H9 (cell line): ENCODE measurements at regions not wholly inside any gene's neighbourhood (a gene's known extent, or its start where the extent isn't known, plus 50 kb on each side); places are given as distances from the start of the nearest gene placed in this dataset.

Experiments
- DNase-seq: peaks from one replicate; pipeline ENCODE4 v3.0.0-alpha.2; 2017
- H2AFZ ChIP-seq: one replicate; pipeline ENCODE4 v1.6.1; 2013; ENCODE audit warnings: mild to moderate bottlenecking, low read length, control low read depth, moderate library complexity
- H2AK5ac ChIP-seq: 2 replicates; pipeline ENCODE4 v1.6.1; 2013; ENCODE audit warnings: low read length, control low read depth, mixed read lengths; ENCODE audit not compliant: insufficient read length
- H2BK120ac ChIP-seq: one replicate; pipeline ENCODE4 v1.6.1; 2013; ENCODE audit warnings: low read depth, mild to moderate bottlenecking, low read length, control low read depth, inconsistent platforms; ENCODE audit not compliant: poor library complexity, severe bottlenecking
- H2BK12ac ChIP-seq: 2 replicates; pipeline ENCODE4 v1.6.1; 2013; ENCODE audit warnings: low read length, control low read depth, mixed read lengths, low read depth; ENCODE audit not compliant: insufficient read length
- H2BK15ac ChIP-seq: 2 replicates; pipeline ENCODE4 v1.6.1; 2013; ENCODE audit warnings: low read depth, low read length, control low read depth
- H2BK20ac ChIP-seq: one replicate; pipeline ENCODE4 v1.6.1; 2013; ENCODE audit warnings: low read depth, mild to moderate bottlenecking, low read length, control low read depth, inconsistent platforms; ENCODE audit not compliant: poor library complexity, severe bottlenecking
- H2BK5ac ChIP-seq: 2 replicates; pipeline ENCODE4 v1.6.1; 2013; ENCODE audit warnings: low read length, control low read depth, mixed read lengths; ENCODE audit not compliant: insufficient read length
- H3K14ac ChIP-seq: 2 replicates; pipeline ENCODE4 v1.6.1; 2013; ENCODE audit warnings: low read length, control low read depth; ENCODE audit not compliant: insufficient read depth
- H3K18ac ChIP-seq: 2 replicates; pipeline ENCODE4 v1.6.1; 2013; ENCODE audit warnings: low read depth, mild to moderate bottlenecking, mixed read lengths, low read length, control low read depth; ENCODE audit not compliant: insufficient read length
- H3K23ac ChIP-seq: 2 replicates; pipeline ENCODE4 v1.6.1; 2013; ENCODE audit warnings: low read length, control low read depth, mixed read lengths, low read depth; ENCODE audit not compliant: insufficient read length
- H3K23me2 ChIP-seq: 2 replicates; pipeline ENCODE4 v1.6.1; 2013; ENCODE audit warnings: low read depth, mild to moderate bottlenecking, mixed read lengths, low read length, control low read depth; ENCODE audit not compliant: insufficient read length, poor library complexity, severe bottlenecking
- H3K27ac ChIP-seq: 2 replicates; pipeline ENCODE4 v1.5.1; 2013; ENCODE audit warnings: low read length, control low read depth, mixed read lengths, low read depth; ENCODE audit not compliant: insufficient read length
- H3K27me3 ChIP-seq: 2 replicates; pipeline ENCODE4 v1.6.1; 2013; ENCODE audit warnings: low read length, control low read depth, inconsistent platforms; ENCODE audit not compliant: insufficient read depth
- H3K4ac ChIP-seq: 2 replicates; pipeline ENCODE4 v1.6.1; 2013; ENCODE audit warnings: low read depth, mild to moderate bottlenecking, control low read depth, inconsistent platforms, low read length, moderate library complexity
- H3K4me1 ChIP-seq: 2 replicates; pipeline ENCODE4 v1.6.1; 2013; ENCODE audit warnings: low read length, control low read depth, inconsistent platforms; ENCODE audit not compliant: insufficient read depth
- H3K4me2 ChIP-seq: 2 replicates; pipeline ENCODE4 v1.6.1; 2013; ENCODE audit warnings: low read length, control low read depth, mixed read lengths; ENCODE audit not compliant: insufficient read length, insufficient read depth
- H3K56ac ChIP-seq: 2 replicates; pipeline ENCODE4 v1.6.1; 2013; ENCODE audit warnings: low read depth, mild to moderate bottlenecking, mixed read lengths, low read length, control low read depth; ENCODE audit not compliant: insufficient read length
- H3K79me1 ChIP-seq: 2 replicates; pipeline ENCODE4 v1.6.1; 2013; ENCODE audit warnings: low read depth, mild to moderate bottlenecking, moderate library complexity, low read length, control low read depth, inconsistent platforms; ENCODE audit not compliant: insufficient read depth, poor library complexity, severe bottlenecking
- H3K79me2 ChIP-seq: 2 replicates; pipeline ENCODE4 v1.6.1; 2013; ENCODE audit warnings: low read length, control low read depth, inconsistent platforms; ENCODE audit not compliant: insufficient read depth
- H3K9ac ChIP-seq: 2 replicates; pipeline ENCODE4 v1.6.1; 2013; ENCODE audit warnings: low read length, control low read depth, mixed read lengths; ENCODE audit not compliant: insufficient read length; ENCODE audit errors: extremely low read depth
- H3K9me3 ChIP-seq: one replicate; pipeline ENCODE4 v1.6.1; 2013; ENCODE audit warnings: low read depth, low read length, inconsistent platforms; ENCODE audit not compliant: control insufficient read depth
- H3T11ph ChIP-seq: one replicate; pipeline ENCODE4 v1.6.1; 2013; ENCODE audit warnings: mild to moderate bottlenecking, low read length, control low read depth, inconsistent platforms
- H4K20me1 ChIP-seq: one replicate; pipeline ENCODE4 v1.6.1; 2013; ENCODE audit not compliant: control insufficient read depth, insufficient read length, insufficient read depth
- H4K5ac ChIP-seq: 2 replicates; pipeline ENCODE4 v1.6.1; 2013; ENCODE audit warnings: low read depth, mild to moderate bottlenecking, mixed read lengths, low read length, control low read depth; ENCODE audit not compliant: insufficient read length
- H4K8ac ChIP-seq: replicated peaks from 2 replicates; pipeline ENCODE4 v1.6.1; 2013; ENCODE audit warnings: low read length, control low read depth, mixed read lengths, low read depth; ENCODE audit not compliant: insufficient read length
- H4K91ac ChIP-seq: 2 replicates; pipeline ENCODE4 v1.6.1; 2013; ENCODE audit warnings: low read depth, mild to moderate bottlenecking, moderate library complexity, mixed read lengths, low read length, control low read depth; ENCODE audit not compliant: insufficient read length
- H3K27ac Mint-ChIP-seq, 3 experiments: 2 replicates in 2 of 3; 3 replicates in 1 of 3; pipeline ENCODE4 v1.8.0; 2020 to 2021; ENCODE audit warnings: mixed read lengths in 3 of 3, mild to moderate bottlenecking in 1 of 3, moderate library complexity in 1 of 3
- H3K27me3 Mint-ChIP-seq: 2 replicates; pipeline ENCODE4 v1.8.0; 2021; ENCODE audit warnings: low read depth, mild to moderate bottlenecking, moderate library complexity, mixed read lengths
- H3K36me3 Mint-ChIP-seq, 3 experiments: 2 replicates in 2 of 3; 3 replicates in 1 of 3; pipeline ENCODE4 v1.8.0; 2020 to 2021; ENCODE audit warnings: low read depth in 3 of 3, mixed read lengths in 3 of 3; ENCODE audit not compliant: insufficient read depth in 1 of 3
- H3K4me1 Mint-ChIP-seq, 2 experiments: 2 replicates each; pipeline ENCODE4 v1.8.0; 2020; ENCODE audit warnings: mixed read lengths in 2 of 2
- H3K4me3 Mint-ChIP-seq, 2 experiments: 2 replicates in 1 of 2; 3 replicates in 1 of 2; pipeline ENCODE4 v1.8.0; 2020 to 2021; ENCODE audit warnings: mild to moderate bottlenecking in 2 of 2, mixed read lengths in 2 of 2, moderate library complexity in 1 of 2
- H3K9me3 Mint-ChIP-seq, 2 experiments: 2 replicates in 1 of 2; 3 replicates in 1 of 2; pipeline ENCODE4 v1.8.0; 2020; ENCODE audit warnings: mild to moderate bottlenecking in 2 of 2, mixed read lengths in 2 of 2, moderate library complexity in 1 of 2
- WGBS: extraction: QIAGEN DNeasy Blood & Tissue Kit; methylation state at CpG from one replicate; pipeline ENCODE4 v1.1.7; 2013; ENCODE audit warnings: missing lambda C conversion rate, low lambda C conversion rate, mixed read lengths; ENCODE audit not compliant: insufficient read length; ENCODE audit errors: extremely low coverage; 5-methylcytosine and 5-hydroxymethylcytosine counted together
- TF ChIP-seq, protein P1 (sequence below): fragments of 200-600 bp; sonication (generic); conservative IDR thresholded peaks from 3 replicates; pipeline ENCODE4 v1.8.0; 2021; ENCODE audit warnings: antibody characterized with exemption, mild to moderate bottlenecking

DNA sequence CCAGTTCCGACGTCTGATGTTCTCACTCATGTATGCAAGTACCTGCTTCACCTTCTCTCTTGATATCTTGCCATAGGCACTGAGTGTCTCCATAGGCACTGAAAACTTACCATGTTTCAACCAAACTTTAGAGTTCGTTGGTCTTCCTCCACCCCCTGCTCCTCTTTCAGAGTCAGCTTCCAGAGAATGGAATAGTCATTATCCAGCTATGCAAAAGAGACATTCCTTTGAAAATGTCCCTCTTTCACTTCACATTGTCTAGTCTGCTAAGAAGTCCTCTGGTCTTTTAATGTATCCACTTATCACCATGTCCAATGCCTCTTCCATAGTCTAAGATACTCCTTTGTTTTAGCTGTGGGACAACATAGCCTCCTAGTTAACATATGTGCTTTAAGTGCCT lies 566.0 kb upstream of the TENM3 start:
- WGBS = no CpG with 5 or more reads among the region's 3 CpGs
- H3K4ac ChIP-seq = no peak overlapping the region
- no peak overlapping the region for H2AFZ ChIP-seq
- no peak overlapping the region for H4K91ac ChIP-seq
- no peaks in the 10 kb centered on the region for H3K9me3 ChIP-seq
- H2BK12ac ChIP-seq = no peak overlapping the region
- no peaks in the 10 kb centered on the region for H4K20me1 ChIP-seq
- H3K14ac ChIP-seq = no peak overlapping the region
- H2BK20ac ChIP-seq = no peak overlapping the region
- H3T11ph ChIP-seq = no peak overlapping the region
- no peak overlapping the region for H3K9ac ChIP-seq
- no peak overlapping the region for H3K4me2 ChIP-seq
- TF ChIP-seq, protein P1, sequence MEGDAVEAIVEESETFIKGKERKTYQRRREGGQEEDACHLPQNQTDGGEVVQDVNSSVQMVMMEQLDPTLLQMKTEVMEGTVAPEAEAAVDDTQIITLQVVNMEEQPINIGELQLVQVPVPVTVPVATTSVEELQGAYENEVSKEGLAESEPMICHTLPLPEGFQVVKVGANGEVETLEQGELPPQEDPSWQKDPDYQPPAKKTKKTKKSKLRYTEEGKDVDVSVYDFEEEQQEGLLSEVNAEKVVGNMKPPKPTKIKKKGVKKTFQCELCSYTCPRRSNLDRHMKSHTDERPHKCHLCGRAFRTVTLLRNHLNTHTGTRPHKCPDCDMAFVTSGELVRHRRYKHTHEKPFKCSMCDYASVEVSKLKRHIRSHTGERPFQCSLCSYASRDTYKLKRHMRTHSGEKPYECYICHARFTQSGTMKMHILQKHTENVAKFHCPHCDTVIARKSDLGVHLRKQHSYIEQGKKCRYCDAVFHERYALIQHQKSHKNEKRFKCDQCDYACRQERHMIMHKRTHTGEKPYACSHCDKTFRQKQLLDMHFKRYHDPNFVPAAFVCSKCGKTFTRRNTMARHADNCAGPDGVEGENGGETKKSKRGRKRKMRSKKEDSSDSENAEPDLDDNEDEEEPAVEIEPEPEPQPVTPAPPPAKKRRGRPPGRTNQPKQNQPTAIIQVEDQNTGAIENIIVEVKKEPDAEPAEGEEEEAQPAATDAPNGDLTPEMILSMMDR = no peak
- no peak overlapping the region; a peak in 1 of 5 replicates for H3K4me3 Mint-ChIP-seq
- H4K5ac ChIP-seq = no peak overlapping the region
- H3K27me3 ChIP-seq = no peaks in the 10 kb centered on the region; the same call in 1 of the 2 replicates
- no peak overlapping the region for H3K18ac ChIP-seq
- no peak overlapping the region for H3K23ac ChIP-seq
- no peaks in the 10 kb centered on the region for H3K79me1 ChIP-seq
- no peaks in the 10 kb centered on the region for H3K9me3 Mint-ChIP-seq
- no peaks in the 10 kb centered on the region for H3K79me2 ChIP-seq
- H3K4me1 ChIP-seq = no peaks in the 10 kb centered on the region
- no peaks in the 10 kb centered on the region for H3K36me3 Mint-ChIP-seq
- H3K4me1 Mint-ChIP-seq = no peaks in the 10 kb centered on the region
- DNase-seq = no peak
- H3K23me2 ChIP-seq = no peaks in the 10 kb centered on the region
- H2BK5ac ChIP-seq = no peak overlapping the region
- no peak overlapping the region for H3K27ac ChIP-seq
- H3K27me3 Mint-ChIP-seq = no peaks in the 10 kb centered on the region
- H2BK120ac ChIP-seq = no peak overlapping the region
- no peak overlapping the region for H2AK5ac ChIP-seq
- H3K27ac Mint-ChIP-seq = no peak overlapping the region
- H4K8ac ChIP-seq = no peak overlapping the region
- H2BK15ac ChIP-seq = no peak overlapping the region
- no peak overlapping the region for H3K56ac ChIP-seq
